Loucy (cell line): ENCODE measurements at regions not wholly inside any gene's neighbourhood (a gene's known extent, or its start where the extent isn't known, plus 50 kb on each side); places are given as distances from the start of the nearest gene placed in this dataset.
A peak's percentile ranks its signal among the peaks of the same experiment; 100 is the strongest.

ENCODE experiments used
- H2AFZ ChIP-seq: fragments of 200-600 bp; sonication (generic); 2 replicates; pipeline ENCODE4 v1.6.0; 2016; ENCODE audit warnings: antibody characterized with exemption, mild to moderate bottlenecking, low read length, moderate library complexity
- H3F3A ChIP-seq: fragments of 200-600 bp; 2 replicates; pipeline ENCODE4 v1.6.0; 2016; ENCODE audit warnings: antibody characterized with exemption, low read depth, mild to moderate bottlenecking
- H3K27me3 ChIP-seq: fragments of 200-600 bp; sonication (generic); 2 replicates; pipeline ENCODE4 v1.6.1; 2014; ENCODE audit warnings: low read length, mild to moderate bottlenecking; ENCODE audit not compliant: insufficient read depth, poor library complexity, severe bottlenecking
- H3K36me3 ChIP-seq: fragments of 200-600 bp; sonication (generic); 2 replicates; pipeline ENCODE4 v1.6.1; 2016; ENCODE audit warnings: low read length; ENCODE audit not compliant: insufficient read depth
- H3K4me1 ChIP-seq: fragments of 200-600 bp; sonication (generic); 2 replicates; pipeline ENCODE4 v1.5.1; 2014; ENCODE audit warnings: low read length, mild to moderate bottlenecking; ENCODE audit not compliant: insufficient read depth, poor library complexity, severe bottlenecking
- H3K4me2 ChIP-seq: fragments of 200-600 bp; sonication (generic); 2 replicates; pipeline ENCODE4 v1.6.0; 2014; ENCODE audit warnings: antibody characterized with exemption, low read length, low read depth, mild to moderate bottlenecking; ENCODE audit not compliant: poor library complexity, severe bottlenecking
- H3K4me3 ChIP-seq: fragments of 200-600 bp; sonication (generic); 2 replicates; pipeline ENCODE4 v1.5.1; 2014; ENCODE audit warnings: low read length, mild to moderate bottlenecking, mixed read lengths; ENCODE audit not compliant: poor library complexity, severe bottlenecking
- H3K79me2 ChIP-seq: fragments of 200-600 bp; sonication (generic); 2 replicates; pipeline ENCODE4 v1.6.1; 2014; ENCODE audit warnings: low read length; ENCODE audit not compliant: insufficient read depth
- H3K9ac ChIP-seq: fragments of 200-600 bp; sonication (generic); 2 replicates; pipeline ENCODE4 v1.6.0; 2014; ENCODE audit warnings: mild to moderate bottlenecking, low read depth, low read length, moderate library complexity; ENCODE audit not compliant: poor library complexity, severe bottlenecking
- H3K9me2 ChIP-seq: fragments of 200-600 bp; sonication (generic); replicated peaks from 2 replicates; pipeline ENCODE4 v1.6.1; 2016; ENCODE audit warnings: low read depth, low read length, mixed read lengths
- H3K9me3 ChIP-seq: fragments of 200-600 bp; sonication (generic); 2 replicates; pipeline ENCODE4 v1.6.1; 2014; ENCODE audit warnings: mild to moderate bottlenecking, antibody characterized with exemption, low read length, low read depth; ENCODE audit not compliant: insufficient read depth
- H4K20me1 ChIP-seq: fragments of 200-600 bp; sonication (generic); 2 replicates; pipeline ENCODE4 v1.6.0; 2014; ENCODE audit warnings: antibody characterized with exemption, low read length, mild to moderate bottlenecking; ENCODE audit not compliant: insufficient read depth, poor library complexity, severe bottlenecking
- EZH2phosphoT487 ChIP-seq: fragments of 200-600 bp; IDR thresholded peaks from 2 replicates; pipeline ENCODE4 v1.6.1; 2018; ENCODE audit warnings: antibody characterized with exemption, mild to moderate bottlenecking, moderate library complexity, borderline replicate concordance
- TF ChIP-seq, protein P1 (sequence below): fragments of 200-600 bp; sonication (generic); conservative IDR thresholded peaks from 2 replicates; pipeline ENCODE4 v1.5.1; 2014; ENCODE audit warnings: mild to moderate bottlenecking, antibody characterized with exemption, low read length

GRCh38 chr5:35554016-35554415 is 63.6 kb upstream of the SPEF2 start:
- Histone ChIP-seq H3K9ac (no peak overlapping the region), H3F3A (no peaks in the 10 kb centered on the region), H3K4me1 (no peaks in the 10 kb centered on the region), H2AFZ (no peak overlapping the region), H3K27me3 (no peaks in the 10 kb centered on the region), H3K79me2 (no peaks in the 10 kb centered on the region), H3K9me3 (peaks cover 14% of the 10 kb centered on the region; the same call in 1 of the 2 replicates), H3K36me3 (no peaks in the 10 kb centered on the region), H3K4me2 (no peak overlapping the region), H3K4me3 (no peak overlapping the region), H4K20me1 (no peaks in the 10 kb centered on the region), H3K9me2 (no peaks in the 10 kb centered on the region; the same call in 1 of the 2 replicates)
- TF ChIP-seq, protein P1, sequence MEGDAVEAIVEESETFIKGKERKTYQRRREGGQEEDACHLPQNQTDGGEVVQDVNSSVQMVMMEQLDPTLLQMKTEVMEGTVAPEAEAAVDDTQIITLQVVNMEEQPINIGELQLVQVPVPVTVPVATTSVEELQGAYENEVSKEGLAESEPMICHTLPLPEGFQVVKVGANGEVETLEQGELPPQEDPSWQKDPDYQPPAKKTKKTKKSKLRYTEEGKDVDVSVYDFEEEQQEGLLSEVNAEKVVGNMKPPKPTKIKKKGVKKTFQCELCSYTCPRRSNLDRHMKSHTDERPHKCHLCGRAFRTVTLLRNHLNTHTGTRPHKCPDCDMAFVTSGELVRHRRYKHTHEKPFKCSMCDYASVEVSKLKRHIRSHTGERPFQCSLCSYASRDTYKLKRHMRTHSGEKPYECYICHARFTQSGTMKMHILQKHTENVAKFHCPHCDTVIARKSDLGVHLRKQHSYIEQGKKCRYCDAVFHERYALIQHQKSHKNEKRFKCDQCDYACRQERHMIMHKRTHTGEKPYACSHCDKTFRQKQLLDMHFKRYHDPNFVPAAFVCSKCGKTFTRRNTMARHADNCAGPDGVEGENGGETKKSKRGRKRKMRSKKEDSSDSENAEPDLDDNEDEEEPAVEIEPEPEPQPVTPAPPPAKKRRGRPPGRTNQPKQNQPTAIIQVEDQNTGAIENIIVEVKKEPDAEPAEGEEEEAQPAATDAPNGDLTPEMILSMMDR: no peak
- TF ChIP-seq EZH2phosphoT487: no peak

DNA sequence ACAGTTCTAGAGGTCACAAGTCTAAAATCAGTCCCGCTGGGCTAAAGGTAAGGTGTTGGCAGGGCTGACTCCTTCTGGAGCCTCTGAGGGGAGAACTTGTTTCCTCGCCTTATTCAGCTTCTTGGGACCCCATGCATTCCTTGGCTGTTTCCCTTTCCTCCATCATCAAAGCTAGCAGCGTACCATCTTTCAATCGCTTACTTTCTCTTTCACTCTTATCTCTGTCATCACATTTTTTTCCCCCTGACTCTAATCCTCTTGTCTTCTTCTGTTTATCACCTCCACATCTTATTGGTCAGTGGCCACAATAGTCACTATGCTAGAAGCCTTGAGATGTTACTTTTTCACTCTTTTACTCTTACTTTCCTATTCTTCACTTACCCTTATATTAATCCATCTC is 72.5 kb upstream of the SPEF2 start:
- no peak overlapping the region for H3K9ac ChIP-seq
- no peak overlapping the region for H3K4me3 ChIP-seq

GRCh38 chr5:35543408-35543807 is 74.3 kb upstream of the SPEF2 start:
- H3K4me2 ChIP-seq: no peak overlapping the region

More for the DNA sequence above, 72.5 kb upstream of the SPEF2 start:
- Histone ChIP-seq H3K79me2 (no peaks in the 10 kb centered on the region), H3F3A (no peaks in the 10 kb centered on the region), H4K20me1 (no peaks in the 10 kb centered on the region), H3K9me2 (no peaks in the 10 kb centered on the region), H3K9me3 (no peaks in the 10 kb centered on the region), H3K4me2 (no peak overlapping the region), H3K4me1 (no peaks in the 10 kb centered on the region), H2AFZ (0 out of 2 replicates have a peak overlapping the region, but pooled peaks have one; percentile 26), H3K27me3 (no peaks in the 10 kb centered on the region), H3K36me3 (no peaks in the 10 kb centered on the region)
- no peak for TF ChIP-seq EZH2phosphoT487
- TF ChIP-seq, protein P1: no peak

More at GRCh38 chr5:35543408-35543807, 74.3 kb upstream of the SPEF2 start:
- TF ChIP-seq EZH2phosphoT487: no peak
- TF ChIP-seq, protein P1: no peak
- no peaks in the 10 kb centered on the region for H3K9me3 ChIP-seq
- H3K79me2 ChIP-seq: no peaks in the 10 kb centered on the region
- H4K20me1 ChIP-seq: no peaks in the 10 kb centered on the region
- H3K4me1 ChIP-seq: no peaks in the 10 kb centered on the region
- H3K9me2 ChIP-seq: no peaks in the 10 kb centered on the region
- H3F3A ChIP-seq: no peaks in the 10 kb centered on the region
- no peaks in the 10 kb centered on the region for H3K27me3 ChIP-seq
- H3K36me3 ChIP-seq: no peaks in the 10 kb centered on the region
- H3K9ac ChIP-seq: no peak overlapping the region
- H2AFZ ChIP-seq: no peak overlapping the region
- H3K4me3 ChIP-seq: no peak overlapping the region
